ENCODE measurements at regions not wholly inside any gene's neighbourhood (a gene's known extent, or its start where the extent isn't known, plus 50 kb on each side); places are given as distances from the start of the nearest gene placed in this dataset.

DNA sequence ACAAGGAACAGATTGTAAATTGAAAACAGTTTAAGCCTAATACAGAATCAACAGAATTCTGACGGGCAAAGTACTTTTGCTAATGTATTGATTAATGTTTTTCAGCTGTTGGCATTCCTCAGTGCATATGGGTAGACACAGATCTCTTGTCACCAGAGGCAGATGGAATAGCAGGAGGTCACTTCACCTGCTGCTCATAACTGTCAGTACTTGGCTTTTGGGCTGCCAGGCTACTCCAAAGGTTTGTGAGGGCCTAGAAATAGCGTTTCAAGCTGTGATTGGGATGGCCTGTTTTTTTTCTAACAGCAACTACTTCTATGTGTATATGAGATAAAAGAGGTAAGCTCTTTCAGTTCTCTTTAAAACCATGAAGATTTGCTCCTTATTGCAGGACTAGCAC is 307.5 kb upstream of the ANXA10 start:
- TF ChIP-seq POLR2A (IDR thresholded peaks at IDR 0.05) (no peak), EP300 (IDR thresholded peaks at IDR 0.05) (no peak)
- TF ChIP-seq, protein P1, sequence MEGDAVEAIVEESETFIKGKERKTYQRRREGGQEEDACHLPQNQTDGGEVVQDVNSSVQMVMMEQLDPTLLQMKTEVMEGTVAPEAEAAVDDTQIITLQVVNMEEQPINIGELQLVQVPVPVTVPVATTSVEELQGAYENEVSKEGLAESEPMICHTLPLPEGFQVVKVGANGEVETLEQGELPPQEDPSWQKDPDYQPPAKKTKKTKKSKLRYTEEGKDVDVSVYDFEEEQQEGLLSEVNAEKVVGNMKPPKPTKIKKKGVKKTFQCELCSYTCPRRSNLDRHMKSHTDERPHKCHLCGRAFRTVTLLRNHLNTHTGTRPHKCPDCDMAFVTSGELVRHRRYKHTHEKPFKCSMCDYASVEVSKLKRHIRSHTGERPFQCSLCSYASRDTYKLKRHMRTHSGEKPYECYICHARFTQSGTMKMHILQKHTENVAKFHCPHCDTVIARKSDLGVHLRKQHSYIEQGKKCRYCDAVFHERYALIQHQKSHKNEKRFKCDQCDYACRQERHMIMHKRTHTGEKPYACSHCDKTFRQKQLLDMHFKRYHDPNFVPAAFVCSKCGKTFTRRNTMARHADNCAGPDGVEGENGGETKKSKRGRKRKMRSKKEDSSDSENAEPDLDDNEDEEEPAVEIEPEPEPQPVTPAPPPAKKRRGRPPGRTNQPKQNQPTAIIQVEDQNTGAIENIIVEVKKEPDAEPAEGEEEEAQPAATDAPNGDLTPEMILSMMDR (IDR thresholded peaks at IDR 0.05), result no peak
- no peaks in the 10 kb centered on the region for H3K27me3 ChIP-seq
- no peak overlapping the region for H3K4me3 ChIP-seq
- H3K27ac ChIP-seq, result no peak overlapping the region
- WGBS, 2 donors, result 49 to 53% methylated on average over 2 of the region's 2 CpGs
- DNase-seq (ENCODE audit: low spot score in 2 of 2), result no peak
- no peaks in the 10 kb centered on the region for H3K4me1 ChIP-seq
- no peaks in the 10 kb centered on the region for H3K36me3 ChIP-seq
- peaks cover 0 to 5% (median 0%) of the 10 kb centered on the region in 4 donors for H3K9me3 ChIP-seq

DNA sequence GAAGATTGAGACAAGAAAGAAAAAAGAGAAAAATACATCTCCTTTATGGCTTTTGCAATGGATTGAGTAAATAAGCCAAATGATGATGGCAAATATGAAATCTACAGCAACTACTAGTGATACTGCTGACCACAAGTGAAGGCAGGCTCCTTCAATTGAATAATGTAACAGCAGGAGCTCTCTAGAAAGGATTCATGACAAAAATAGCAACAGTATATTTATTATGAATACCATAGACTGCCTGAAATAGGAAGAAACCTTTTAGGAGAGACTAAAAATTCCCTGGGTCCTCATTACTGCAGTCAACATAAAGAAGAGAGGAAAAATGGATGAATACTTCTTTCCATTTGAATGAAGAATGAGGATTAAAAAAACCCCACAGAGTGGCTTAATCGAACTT is 306.8 kb upstream of the ANXA10 start:
- TF ChIP-seq, protein P1 (IDR thresholded peaks at IDR 0.05), result no peak
- TF ChIP-seq EP300 (IDR thresholded peaks at IDR 0.05), result no peak
- WGBS, 2 donors, result 42 to 58% methylated on average over 1 of the region's 1 CpG
- H3K36me3 ChIP-seq, result no peaks in the 10 kb centered on the region
- H3K4me3 ChIP-seq, result no peak overlapping the region
- H3K4me1 ChIP-seq, result no peaks in the 10 kb centered on the region
- H3K27ac ChIP-seq, result no peak overlapping the region
- peaks cover 0 to 5% (median 0%) of the 10 kb centered on the region in 4 donors for H3K9me3 ChIP-seq
- DNase-seq (ENCODE audit: low spot score in 2 of 2), result no peak
- no peaks in the 10 kb centered on the region for H3K27me3 ChIP-seq

DNA sequence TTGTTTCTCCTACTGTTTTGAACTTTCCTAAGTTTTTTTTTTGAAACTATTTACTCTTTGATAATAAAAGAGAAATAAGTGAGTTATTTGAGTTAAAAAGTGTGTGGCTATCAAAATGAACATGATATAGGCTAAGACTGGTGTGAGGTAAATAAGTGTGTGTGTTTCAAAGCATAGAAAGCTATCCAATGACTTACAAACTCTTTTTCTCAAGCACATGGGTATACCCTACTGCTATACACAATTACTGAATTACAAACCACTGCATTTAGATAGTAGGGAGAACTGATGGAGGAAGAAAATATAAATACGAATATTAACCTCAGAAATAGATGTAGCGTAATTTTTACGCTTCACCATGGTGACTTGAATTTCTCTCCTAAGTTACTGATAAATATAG is 305.8 kb upstream of the ANXA10 start:
- Histone ChIP-seq H3K4me1 (no peaks in the 10 kb centered on the region), H3K27ac (no peak overlapping the region), H3K9me3 (peaks cover 0 to 5% (median 0%) of the 10 kb centered on the region in 4 donors), H3K36me3 (no peaks in the 10 kb centered on the region), H3K4me3 (no peak overlapping the region), H3K27me3 (no peaks in the 10 kb centered on the region)
- no peak for DNase-seq (ENCODE audit: low spot score in 2 of 2)
- 94 to 95% methylated on average over 3 of the region's 3 CpGs for WGBS, 2 donors
- TF ChIP-seq, protein P1 (IDR thresholded peaks at IDR 0.05), result no peak
- TF ChIP-seq EP300 (IDR thresholded peaks at IDR 0.05) (no peak), POLR2A (IDR thresholded peaks at IDR 0.05) (no peak)

DNA sequence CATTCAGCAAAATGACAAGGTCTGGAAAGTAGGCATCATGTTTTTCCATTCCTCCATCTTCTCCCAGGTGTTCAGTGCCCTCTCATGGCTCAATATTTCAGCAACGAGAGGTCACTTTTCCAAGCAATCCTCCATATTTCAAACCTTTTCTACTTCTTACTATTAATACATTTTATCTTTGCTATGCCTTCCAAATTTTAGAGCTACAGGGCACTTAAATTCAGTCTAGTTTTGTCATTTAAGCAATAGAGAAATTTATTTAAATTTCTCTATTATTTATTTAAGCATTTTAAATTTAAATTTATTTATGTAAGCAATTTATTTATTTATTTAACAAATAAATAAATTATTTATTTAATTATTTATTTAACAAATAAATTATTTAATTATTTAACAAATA is 305.1 kb upstream of the ANXA10 start:
- no peak overlapping the region for H3K4me3 ChIP-seq
- no peak overlapping the region for H3K27ac ChIP-seq
- no peak for DNase-seq (ENCODE audit: low spot score in 2 of 2)
- peaks cover 0 to under 1% (median 0%) of the 10 kb centered on the region in 4 donors for H3K9me3 ChIP-seq
- H3K4me1 ChIP-seq, result no peaks in the 10 kb centered on the region
- 86 to 95% methylated on average over 1 of the region's 1 CpG for WGBS, 2 donors
- no peaks in the 10 kb centered on the region for H3K27me3 ChIP-seq
- TF ChIP-seq EP300 (IDR thresholded peaks at IDR 0.05) (no peak), POLR2A (IDR thresholded peaks at IDR 0.05) (no peak)
- TF ChIP-seq, protein P1 (IDR thresholded peaks at IDR 0.05), result no peak
- H3K36me3 ChIP-seq, result no peaks in the 10 kb centered on the region

DNA sequence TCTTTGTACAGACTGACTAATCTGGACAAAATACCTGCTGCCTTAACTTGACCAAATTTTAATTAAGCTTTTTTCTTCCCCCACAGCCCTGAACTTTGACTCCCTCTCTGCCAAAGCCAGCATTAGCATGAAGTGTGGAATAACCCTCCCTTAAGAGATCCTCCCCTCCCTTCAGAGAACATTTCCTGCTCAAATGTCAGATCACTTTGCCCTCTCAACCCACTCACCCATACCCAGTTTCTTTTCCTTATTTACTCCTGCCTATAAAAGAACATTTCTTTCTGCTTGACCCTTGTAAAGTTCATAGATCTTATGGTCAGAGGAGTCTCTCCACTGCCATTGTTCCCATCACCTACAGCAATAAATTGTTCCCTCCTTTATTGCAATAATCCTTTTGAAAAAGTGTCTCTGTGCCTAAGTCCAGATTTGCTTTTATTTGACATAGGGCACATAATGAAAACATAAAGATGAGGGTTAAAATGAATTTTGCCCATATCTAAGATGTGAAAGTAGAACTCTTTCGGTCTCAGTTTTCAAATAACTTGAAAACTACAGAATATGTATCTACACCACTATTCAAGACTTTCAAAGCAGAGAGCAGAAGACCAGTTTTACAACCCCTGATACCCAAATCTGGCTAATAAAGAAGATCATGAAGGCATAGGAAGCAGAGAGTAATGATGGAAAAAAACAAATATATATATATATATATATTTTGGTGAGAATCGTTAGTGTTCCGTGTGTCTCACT is 289.7 kb upstream of the ANXA10 start:
- no peak overlapping the region for H3K4me3 ChIP-seq
- no peak for DNase-seq (ENCODE audit: low spot score in 2 of 2)
- H3K27ac ChIP-seq, result no peak overlapping the region
- no peaks in the 10 kb centered on the region for H3K36me3 ChIP-seq
- 91 to 95% methylated on average over 3 of the region's 3 CpGs for WGBS, 2 donors
- no peaks in the 10 kb centered on the region for H3K4me1 ChIP-seq
- no peaks in the 10 kb centered on the region for H3K27me3 ChIP-seq
- no peaks in the 10 kb centered on the region for H3K9me3 ChIP-seq
- no peak for TF ChIP-seq EP300 (IDR thresholded peaks at IDR 0.05)
- TF ChIP-seq, protein P1 (IDR thresholded peaks at IDR 0.05), result no peak
- TF ChIP-seq POLR2A (IDR thresholded peaks at IDR 0.05), result no peak
